ENCODE measurements at regions not wholly inside any gene's neighbourhood (a gene's known extent, or its start where the extent isn't known, plus 50 kb on each side); places are given as distances from the start of the nearest gene placed in this dataset.

DNA sequence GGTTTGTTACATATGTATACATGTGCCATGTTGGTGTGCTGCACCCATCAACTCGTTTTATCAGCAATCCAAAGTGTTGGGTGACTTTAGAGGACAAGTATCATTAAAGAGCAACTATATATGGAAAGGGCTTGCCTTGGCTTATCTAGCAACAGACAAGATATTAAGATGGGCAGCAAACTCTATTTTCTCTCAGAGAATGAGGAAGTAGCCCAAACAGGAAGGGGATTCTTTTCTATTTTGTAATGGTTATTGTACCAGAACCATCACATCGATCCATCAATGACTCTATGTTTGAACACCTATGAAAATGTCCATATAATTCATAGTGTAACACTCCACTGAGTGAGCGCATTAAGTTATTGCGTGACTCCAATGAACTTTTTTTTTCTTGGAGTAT, 260.1 kb upstream of the SLC24A2 start:
- TF ChIP-seq, protein P1, sequence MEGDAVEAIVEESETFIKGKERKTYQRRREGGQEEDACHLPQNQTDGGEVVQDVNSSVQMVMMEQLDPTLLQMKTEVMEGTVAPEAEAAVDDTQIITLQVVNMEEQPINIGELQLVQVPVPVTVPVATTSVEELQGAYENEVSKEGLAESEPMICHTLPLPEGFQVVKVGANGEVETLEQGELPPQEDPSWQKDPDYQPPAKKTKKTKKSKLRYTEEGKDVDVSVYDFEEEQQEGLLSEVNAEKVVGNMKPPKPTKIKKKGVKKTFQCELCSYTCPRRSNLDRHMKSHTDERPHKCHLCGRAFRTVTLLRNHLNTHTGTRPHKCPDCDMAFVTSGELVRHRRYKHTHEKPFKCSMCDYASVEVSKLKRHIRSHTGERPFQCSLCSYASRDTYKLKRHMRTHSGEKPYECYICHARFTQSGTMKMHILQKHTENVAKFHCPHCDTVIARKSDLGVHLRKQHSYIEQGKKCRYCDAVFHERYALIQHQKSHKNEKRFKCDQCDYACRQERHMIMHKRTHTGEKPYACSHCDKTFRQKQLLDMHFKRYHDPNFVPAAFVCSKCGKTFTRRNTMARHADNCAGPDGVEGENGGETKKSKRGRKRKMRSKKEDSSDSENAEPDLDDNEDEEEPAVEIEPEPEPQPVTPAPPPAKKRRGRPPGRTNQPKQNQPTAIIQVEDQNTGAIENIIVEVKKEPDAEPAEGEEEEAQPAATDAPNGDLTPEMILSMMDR (IDR thresholded peaks at IDR 0.05; ENCODE audit: insufficient read depth, low read depth, low read length): no peak
- no peak for DNase-seq (ENCODE audit: low read depth)
- H3K4me3 ChIP-seq (ENCODE audit: low read depth, low read length): no peak overlapping the region

DNA sequence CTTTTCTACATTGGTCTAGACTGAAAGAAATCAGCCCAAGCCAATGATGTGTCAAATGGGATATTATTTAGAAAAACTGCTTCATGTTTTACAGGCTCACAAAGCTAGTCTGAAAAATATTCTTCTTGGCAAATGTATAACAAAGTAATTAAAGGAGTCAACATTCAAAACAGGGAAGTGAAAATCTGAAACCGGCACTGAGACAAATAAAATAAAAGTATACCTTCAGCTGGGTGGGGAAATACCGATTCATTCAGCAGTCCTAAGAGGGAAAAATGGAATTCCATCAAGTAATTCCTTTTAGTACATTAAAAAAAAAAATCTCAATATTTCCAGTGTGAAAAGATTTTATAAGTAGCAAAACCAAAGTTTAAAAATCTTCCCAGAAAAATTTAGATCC, 259.6 kb upstream of the SLC24A2 start:
- TF ChIP-seq, protein P1 (IDR thresholded peaks at IDR 0.05; ENCODE audit: insufficient read depth, low read depth, low read length): no peak
- H3K4me3 ChIP-seq (ENCODE audit: low read depth, low read length): no peak overlapping the region
- DNase-seq (ENCODE audit: low read depth): no peak

DNA sequence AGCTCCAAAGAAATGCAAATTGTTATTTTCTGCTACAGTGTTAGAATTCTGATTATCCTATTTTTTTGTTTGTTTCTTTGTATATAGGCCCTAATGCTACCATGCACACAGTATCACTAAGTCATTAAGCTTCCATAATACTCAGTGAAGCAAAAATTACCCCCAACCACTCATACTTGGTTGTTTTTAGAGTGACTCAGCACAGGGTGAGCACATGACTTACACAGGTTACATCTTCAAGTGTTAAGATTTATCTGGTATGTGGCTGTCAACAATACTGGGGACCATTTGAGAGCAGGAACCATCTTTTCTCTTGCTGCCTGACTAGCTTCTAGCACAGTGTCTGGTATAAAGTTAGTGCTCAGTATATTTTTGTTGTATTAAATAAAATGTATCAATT, 255.8 kb upstream of the SLC24A2 start:
- TF ChIP-seq, protein P1 (IDR thresholded peaks at IDR 0.05; ENCODE audit: insufficient read depth, low read depth, low read length): no peak
- no peak for DNase-seq (ENCODE audit: low read depth)
- no peak overlapping the region for H3K4me3 ChIP-seq (ENCODE audit: low read depth, low read length)

DNA sequence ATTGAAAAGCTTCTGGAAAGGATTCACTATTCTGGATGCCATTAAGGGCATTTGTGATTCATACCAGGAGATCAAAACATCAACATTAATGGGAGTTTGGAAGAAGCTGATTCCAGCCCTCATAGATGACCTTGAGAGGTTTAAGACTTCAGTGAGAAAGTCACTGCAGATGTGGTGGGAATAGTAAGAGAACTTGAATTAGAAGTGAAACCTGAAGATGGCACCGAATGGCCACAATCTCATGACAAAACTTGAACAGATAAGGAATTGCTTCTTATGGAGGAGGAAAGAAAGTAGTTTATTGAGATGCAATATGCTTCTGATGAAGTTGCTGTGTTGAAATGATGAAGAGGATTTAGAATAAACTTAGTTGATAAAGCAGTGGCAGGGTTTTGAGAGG, 254.6 kb upstream of the SLC24A2 start:
- H3K4me3 ChIP-seq (ENCODE audit: low read depth, low read length): no peak overlapping the region
- no peak for DNase-seq (ENCODE audit: low read depth)
- TF ChIP-seq, protein P1 (IDR thresholded peaks at IDR 0.05; ENCODE audit: insufficient read depth, low read depth, low read length): no peak

DNA sequence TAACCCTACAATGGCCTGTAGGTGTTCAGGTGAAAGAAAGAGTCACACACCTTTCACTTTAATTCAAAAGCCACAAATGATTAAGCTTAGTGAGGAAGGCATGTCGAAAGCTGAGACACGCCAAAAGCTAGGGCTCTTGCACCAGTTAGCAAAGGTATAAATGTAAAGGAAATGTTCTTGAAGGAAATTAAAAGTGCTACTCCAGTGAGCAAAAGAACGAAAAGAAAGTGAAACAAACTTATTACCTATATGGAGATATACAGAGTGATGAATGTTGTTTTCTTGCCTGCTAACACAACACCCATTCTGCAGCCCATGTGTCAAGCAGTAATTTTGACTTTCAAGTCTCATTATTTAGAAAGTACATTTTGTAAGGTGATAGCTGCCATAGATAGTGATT, 254.2 kb upstream of the SLC24A2 start:
- H3K4me3 ChIP-seq (ENCODE audit: low read depth, low read length): no peak overlapping the region
- DNase-seq (ENCODE audit: low read depth): no peak
- TF ChIP-seq, protein P1 (IDR thresholded peaks at IDR 0.05; ENCODE audit: insufficient read depth, low read depth, low read length): no peak

DNA sequence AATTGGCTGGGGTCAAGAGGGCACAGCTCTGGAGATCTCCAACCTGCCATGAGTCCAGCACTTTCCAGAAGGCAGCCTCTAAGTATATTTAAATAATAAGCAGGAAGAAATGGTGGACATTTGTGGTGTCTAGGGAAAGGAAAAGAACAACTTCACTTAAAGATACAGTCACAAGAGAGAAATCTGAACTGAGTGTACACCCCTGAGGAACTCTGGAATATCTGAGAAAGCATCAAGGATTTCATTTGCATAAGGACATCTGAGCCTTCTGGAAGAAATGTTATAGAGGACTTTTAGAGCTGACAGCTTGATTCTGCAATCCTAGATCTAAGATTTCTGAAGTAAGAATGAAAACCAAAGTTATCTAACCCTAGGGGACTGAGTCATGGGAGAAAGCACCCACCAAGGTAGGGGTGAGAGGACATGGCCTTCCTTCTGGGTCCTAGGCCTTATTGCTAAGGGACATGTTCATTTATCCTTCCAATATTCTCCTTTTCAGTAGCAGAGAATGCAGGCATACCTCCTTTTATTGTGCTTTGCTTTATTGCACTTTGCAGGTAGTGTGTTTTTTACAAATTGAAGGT, 253.4 kb upstream of the SLC24A2 start:
- no peak for DNase-seq (ENCODE audit: low read depth)
- TF ChIP-seq, protein P1 (IDR thresholded peaks at IDR 0.05; ENCODE audit: insufficient read depth, low read depth, low read length): no peak
- no peak overlapping the region for H3K4me3 ChIP-seq (ENCODE audit: low read depth, low read length)

DNA sequence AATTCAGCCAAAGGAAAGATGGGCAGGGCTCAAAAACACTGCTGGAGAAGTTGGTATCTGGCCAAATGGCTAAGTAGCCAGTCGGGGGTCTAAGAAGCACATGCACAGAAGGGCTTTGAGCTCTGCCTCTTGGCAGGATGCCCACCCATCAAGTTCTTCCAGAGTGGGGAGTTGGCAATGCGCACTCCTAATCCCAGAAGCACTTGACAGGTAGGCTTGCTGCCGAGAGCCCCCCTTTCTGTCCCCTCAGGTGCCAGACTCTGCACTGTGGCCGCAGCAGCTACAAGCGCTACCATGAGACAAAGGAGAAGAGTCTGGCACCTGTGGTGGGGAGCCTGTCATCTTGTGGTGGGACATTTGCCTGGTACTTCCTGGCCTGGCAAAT, 252.9 kb upstream of the SLC24A2 start:
- TF ChIP-seq, protein P1 (IDR thresholded peaks at IDR 0.05; ENCODE audit: insufficient read depth, low read depth, low read length): no peak
- DNase-seq (ENCODE audit: low read depth): no peak
- H3K4me3 ChIP-seq (ENCODE audit: low read depth, low read length): no peak overlapping the region
